GM21786 (cell line): ENCODE measurements at regions not wholly inside any gene's neighbourhood (a gene's known extent, or its start where the extent isn't known, plus 50 kb on each side); places are given as distances from the start of the nearest gene placed in this dataset.

Experiments
- ATAC-seq: cut with Tn5 transposase; IDR thresholded peaks from one replicate; pipeline ENCODE4 v1.9.1; 2021; ENCODE audit not compliant: unreplicated experiment

DNA sequence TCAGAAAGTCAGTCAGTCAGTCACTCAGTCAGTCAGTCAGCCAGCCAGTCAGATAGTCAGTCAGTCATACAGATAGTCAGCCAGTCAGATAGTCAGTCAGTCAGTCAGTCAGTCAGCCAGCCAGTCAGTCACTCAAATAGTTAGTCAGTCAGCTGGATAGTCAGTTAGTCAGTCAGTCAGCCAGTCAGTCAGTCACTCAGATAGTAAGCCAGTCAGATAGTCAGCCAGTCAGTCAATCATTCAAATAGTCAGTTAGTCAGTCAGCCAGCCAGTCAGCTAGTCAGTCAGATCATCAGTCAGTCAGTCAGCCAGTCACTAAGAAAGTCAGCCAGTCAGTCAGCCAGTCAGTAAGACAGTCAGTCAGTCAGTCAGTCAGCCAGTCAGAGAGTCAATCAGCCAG, 477.1 kb downstream of the AGTPBP1 start:
- ATAC-seq = no peak

DNA sequence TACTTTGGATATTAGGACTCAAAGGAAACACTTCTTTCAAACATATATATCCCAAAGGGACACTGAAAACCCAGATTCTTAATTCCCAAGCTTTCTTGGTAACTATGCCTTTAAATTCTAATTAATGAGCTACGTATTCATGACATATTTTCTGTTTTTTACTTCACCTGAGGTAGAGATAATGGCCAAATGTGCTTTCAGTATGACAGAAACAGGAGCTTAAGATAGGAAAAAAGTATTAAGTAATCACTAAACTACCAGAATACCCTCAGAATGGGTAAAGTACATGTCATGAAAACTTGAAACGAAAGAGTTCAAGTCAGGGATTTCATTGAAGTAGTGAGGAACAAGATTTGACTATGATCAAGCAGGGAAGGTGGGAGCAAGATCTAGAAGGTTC, 478.5 kb downstream of the AGTPBP1 start:
- ATAC-seq = no peak

DNA sequence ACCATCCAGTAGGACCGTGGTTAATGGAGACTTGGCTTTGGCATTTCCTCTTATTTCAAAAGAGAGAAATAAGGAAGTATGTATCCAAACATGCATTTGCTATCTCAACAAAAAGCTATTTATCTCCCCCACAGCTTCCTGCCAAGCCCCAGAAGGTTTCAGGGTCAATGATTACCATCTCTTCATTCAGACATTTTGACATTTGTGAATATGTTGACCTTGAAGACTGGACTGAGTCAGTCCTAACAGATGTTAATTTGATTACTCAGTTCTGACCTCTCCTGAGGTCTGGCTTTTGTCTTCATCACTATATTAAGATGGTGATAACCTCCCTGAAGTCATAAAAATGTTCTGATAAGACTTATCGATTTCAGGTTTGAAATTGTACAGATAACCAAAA, 479.4 kb downstream of the AGTPBP1 start:
- no peak for ATAC-seq

DNA sequence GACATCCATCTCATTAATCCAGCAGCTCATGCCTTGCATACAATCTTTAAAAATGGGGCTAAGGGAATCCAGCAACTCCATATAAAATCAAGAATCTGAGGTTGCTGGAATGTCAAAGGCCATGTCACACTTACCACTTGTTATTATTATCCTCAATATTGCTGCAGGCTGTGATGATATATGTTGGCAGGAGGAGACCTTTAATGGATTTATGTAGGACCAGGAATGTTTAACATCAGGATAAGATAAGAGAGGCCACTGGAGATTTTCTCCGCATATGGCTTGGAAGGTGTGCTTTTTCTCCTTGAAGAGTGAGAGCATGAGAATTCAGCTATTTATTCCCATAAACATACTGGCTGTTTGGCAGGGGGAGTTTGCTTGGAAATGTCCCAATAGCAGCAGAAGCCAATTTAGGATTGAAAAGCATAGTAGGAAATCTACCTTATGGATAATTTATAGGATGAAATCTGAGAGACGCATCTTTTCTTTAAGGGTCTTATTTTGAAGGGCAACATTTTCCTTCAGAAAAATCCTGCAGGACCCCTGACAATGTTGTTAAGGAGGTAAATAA, 481.4 kb downstream of the AGTPBP1 start:
- ATAC-seq = no peak

DNA sequence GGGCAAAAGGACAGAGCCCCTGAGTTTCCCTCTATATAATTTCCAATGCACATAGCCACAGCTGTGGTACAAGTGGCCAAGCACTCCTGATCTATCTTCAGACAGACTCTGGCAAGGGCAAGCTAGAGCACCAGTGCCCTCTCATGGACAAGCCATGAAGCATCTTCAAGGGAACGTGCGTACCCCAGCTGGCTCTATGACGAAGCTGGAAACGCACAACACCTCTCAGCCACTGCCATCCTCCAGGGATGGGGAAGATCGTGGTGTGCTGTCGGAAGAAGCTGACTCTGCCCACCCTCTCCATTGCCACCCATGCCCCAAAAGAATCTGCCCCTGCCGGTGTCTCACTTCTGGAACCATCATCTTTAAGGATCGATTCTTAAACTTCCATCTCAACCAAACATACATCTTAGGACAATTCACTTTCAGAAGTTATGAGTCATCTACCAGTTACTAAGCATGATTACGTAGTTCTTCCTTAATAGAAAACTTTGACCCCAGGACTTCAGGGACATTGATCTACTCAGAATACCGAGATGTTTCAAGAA, 482.9 kb downstream of the AGTPBP1 start:
- peak; percentile 58 for ATAC-seq

DNA sequence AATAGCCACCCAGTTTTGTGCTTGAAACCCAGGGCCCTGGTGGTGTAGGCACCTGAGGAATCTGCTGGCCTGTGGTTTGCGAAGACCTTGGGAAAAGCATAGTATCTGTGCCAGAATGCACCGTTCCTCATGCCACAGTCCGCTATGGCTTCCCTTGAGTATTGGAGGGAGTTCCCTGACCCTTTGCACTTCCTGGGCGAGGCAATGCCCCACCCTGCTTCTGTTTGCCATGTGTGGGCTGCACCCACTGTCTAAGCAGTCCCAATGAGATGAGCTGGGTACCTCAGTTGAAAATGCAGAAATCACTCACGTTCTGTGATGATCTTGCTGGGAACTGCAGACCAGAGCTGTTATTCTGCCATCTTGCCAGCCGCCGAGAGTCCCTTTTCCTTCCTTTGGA, 483.5 kb downstream of the AGTPBP1 start:
- no peak for ATAC-seq

DNA sequence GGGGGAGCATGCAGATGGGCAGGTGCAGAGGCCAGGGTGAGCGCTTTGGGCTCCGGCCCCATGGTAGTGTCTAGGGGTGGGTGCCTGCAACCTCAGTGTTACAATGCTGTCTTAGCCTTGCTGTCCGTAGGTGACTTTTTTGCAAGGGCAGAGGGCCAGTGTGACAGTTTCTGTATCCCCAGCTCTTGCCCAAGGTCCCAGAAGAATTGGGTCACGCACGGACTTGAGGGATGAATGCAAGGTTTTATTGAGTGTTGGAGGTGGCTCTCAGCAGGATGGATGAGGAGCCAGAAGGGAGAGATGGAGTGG, 492.5 kb downstream of the AGTPBP1 start:
- no peak for ATAC-seq

DNA sequence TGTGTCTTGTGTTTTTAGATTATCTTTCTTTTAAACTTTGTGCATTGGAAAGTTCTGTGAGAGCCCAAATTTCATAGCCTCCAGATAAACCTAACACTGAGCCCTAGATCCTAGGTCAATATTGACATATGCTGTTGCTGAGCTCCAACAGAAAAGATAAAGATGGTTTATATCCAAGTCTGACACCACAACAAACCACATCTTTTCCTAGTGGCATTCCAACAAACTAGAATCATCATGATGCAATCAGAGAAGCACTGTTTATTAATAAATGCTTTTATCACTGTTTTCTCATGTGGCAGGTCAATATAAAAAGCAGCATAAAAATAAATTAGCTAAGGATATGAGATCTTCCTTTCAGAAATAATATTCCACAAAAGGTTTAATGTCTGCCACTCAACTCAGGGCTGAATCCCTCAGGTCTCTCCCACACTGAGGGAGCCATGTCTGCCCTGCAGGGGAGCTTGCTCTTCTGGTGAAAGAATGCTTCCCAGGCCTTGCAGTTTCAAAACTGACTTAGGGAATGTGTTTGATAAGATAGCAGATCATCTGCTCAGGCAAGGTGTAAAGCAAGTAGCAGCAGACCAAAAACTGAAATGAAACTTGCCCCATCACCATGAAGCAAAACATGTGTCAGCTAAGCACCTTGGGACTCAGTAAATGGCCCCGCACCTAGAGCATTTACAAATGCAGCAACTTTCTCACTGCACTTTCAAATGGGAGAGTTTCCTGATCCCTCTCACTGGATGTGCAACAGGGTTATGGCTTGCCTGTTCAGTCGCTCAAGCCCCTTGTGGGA, 493.0 kb downstream of the AGTPBP1 start:
- no peak for ATAC-seq

DNA sequence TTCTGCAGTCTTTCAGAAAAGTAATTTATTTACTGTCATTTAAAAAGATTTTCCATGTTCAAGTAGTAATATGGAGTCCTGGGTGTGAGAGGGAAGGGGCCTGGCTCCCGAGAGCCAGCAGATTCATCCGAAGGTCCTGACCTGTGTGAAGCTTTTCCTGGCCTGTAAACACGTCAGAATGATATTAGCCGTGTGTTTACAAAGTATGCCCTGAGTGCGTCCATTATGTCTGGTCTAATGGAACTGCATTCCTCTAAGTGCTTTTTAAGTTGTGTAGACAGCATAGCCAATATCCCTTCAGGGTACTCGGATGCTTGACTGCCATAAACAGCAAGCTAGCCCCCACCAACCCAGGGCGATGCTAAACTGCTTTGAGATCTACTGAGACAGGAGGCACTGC, 495.2 kb downstream of the AGTPBP1 start:
- ATAC-seq = no peak

DNA sequence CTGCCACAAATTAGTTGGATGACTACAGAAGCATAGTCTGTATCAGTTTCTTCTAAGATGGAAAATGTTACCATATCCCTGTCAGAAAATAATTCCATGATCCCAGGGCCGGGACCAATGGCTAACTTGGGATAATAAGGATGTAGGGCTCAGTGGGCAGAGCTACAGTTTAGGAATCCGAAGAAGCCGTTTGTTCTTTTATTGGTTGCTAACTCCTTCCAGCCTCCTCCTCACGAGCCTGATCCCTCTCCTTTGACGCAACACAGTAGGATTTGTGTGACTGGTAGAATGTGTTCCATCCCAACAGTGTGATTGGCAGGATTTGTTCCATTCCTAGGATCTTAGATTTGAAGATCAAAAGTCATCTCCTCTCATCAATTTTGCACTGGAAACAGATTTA, 496.9 kb downstream of the AGTPBP1 start:
- ATAC-seq = no peak

DNA sequence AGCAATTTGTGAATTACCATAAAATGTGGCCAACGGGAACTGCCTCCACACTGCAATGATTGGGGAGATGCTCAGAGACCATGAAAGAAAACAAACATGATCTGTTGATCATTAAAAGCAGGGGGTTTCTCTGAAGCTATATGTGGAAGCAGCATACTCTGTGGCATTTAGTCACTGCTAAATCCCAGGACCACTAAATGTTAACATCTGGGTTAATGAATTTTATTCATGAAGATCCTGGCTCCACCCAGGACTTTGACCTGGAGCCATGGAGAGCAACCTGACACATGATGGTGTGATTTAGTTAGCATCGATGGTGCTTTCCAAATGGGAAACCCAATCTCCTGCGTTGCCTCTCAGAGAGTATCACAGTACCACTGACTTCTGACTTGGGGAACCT, 497.8 kb downstream of the AGTPBP1 start:
- ATAC-seq = no peak

DNA sequence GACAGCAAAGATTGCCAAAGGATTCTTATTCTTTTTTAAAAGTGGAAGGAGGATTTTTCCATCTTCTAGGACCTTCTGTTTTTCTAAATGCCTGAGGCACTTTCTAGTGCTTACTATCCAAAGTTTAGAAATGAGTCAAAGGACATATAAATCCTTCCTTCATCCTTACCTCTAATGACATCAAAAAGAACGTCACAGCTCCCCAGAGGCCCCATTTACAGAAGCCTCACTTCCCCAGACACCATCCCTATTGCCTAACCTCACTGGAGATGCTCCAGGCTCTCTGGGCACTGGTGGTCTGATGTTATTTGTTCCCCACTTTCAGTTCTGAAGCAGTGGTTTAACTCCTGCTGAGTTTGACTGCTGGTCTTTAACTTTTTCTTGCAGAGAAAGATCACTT, 504.3 kb downstream of the AGTPBP1 start:
- ATAC-seq = no peak

DNA sequence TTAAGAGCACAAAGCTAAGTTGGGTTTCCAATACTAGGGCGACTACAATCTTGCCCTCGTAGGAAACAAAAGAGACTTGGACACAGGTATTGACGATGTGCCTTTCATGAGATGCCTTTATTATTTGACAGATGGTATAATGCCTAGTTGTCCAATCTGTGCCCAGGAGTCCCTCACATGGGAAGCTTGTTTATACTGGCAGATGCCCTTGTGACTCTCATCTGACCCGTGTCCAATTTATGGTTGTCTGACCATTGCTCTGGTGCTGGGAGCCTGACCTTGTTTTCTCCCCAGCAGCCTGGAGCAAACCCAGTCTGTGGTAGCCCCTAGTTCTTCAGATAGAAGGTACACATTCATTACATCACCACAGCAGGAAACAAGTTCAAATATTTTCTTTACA, 511.7 kb downstream of the AGTPBP1 start:
- ATAC-seq = no peak

DNA sequence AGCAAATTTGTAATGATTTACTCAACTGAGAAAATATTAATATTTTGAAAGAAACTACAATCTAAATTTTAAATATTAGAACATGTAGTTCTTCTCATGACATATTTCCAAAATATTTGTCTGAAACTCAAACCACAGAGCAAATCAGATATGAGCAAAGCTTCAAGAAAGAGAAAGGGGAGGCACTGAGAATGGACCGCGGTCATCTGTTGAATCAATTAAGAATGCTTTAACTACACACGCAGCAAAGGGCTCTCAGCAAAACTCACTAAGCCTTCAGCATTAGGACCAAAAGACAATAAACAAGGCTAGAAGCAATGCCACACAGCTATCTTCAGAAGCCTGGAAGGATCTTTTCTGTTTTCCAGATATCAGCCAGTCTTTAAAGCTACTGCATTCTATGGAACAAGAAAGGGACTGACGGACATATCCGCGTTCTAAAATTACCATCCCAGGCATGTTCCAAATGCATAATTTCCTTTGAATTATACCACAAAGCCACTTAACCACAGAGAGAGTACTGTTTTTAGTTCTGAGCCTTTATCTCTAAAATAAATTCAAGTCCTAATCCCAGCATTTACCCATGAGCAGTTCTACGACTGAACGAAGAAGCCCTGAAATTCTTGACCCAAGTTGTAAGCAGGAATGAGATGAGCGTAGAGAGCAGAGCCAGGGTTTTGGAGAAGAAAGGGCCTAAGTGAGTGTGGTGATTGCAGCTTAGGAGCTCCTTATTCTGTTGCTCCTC, 513.5 kb downstream of the AGTPBP1 start:
- no peak for ATAC-seq

DNA sequence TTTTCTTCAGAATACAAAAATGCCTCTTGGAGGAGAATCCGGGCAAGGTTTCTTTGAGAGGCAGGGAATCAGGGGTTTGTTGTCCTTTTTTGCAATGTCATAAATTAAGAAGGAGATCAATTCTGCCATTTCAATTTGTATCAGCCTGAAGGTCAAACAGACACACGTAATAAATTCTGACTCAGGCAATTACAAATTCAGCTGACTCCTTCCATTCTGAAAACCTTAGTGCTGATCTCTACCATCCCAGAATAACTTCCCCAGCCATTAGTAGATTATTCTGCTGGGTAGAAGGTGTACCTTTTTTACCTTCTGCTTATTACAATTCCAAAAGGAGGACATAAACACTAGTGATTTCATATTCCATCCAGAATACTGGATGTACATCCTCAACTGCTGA, 516.6 kb downstream of the AGTPBP1 start:
- ATAC-seq = no peak

DNA sequence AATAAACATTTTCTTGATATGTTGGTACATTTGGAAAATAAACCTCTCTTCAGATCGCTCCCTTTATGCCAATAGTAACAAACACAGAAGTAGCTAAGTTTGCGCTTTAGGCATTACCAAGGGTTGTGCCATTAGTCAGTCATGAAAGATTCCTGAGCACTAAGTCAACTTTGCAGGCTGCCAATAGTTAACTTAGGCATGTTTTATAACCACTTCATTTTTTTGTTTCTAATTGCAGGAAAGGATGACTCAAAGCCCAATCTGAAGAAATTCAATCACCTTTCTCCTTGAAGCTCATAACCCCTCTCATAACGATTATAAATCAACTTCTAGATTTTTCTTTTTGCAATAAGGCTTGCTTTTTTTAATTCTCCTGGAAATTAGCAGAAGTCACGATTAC, 517.0 kb downstream of the AGTPBP1 start:
- no peak for ATAC-seq

DNA sequence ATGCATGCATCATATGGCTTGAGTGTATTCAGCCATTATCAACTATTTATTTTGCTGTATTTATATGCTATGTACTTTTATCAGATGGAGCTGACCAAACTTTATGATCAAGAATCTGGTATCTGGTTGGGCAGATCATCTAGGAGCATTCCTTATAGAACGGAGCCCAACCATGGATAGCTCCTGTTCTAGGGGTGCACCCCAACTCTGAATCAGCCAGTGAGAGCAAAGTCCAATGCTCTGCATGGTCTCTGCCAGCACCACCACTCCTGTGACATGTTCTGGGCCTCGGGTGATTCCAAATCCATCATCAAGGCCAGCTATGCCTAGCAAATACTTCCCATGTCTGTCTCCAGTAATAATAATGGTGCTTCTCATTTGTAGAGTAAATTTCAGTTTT, 517.5 kb downstream of the AGTPBP1 start:
- ATAC-seq = no peak

DNA sequence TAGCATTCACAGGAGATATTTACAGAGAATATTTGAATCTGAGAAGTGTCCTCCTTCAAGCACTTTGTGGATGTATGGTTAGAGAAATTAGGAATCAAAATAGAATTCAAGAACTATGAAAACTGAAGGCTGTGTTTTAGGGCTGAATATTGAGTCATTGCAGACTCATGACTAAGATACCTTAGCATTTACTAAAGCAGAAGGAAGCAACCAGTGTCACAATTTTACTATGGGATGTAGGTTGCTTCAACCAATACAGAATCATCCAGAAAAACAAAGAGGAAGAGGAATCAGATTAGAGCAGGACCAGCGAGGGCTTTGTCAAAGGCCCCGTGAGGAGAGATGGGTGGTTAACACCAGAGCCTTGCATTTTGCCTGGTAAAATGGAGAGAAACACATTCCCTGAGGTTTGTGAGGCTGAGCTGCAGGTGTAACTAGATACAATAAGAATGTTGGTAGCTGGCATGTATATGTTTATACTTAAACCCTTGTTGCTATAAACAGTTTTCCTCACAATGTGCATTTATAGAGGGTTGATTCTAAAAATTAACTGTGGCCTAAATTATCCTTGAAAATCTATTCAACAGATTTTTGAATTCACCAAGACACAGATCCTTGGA, 518.1 kb downstream of the AGTPBP1 start:
- ATAC-seq = no peak

DNA sequence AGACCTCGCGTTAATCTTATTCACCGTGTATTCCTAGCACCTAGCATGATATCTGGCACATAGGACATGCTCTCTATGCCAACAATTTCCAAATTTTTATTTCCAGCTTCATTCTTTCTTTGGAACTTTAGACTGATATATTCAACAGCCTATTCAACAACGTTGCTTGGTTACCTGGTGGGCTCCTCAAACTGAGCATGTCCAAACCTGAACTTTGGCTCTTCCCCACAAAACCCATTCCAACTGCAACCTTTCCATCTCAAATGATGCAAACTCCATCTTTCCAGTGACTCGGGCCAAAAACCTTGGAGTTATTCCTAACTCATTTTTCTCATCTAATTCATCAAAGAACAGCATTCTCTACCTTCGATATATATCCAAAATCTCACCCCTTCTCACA, 525.2 kb downstream of the AGTPBP1 start:
- ATAC-seq = no peak

DNA sequence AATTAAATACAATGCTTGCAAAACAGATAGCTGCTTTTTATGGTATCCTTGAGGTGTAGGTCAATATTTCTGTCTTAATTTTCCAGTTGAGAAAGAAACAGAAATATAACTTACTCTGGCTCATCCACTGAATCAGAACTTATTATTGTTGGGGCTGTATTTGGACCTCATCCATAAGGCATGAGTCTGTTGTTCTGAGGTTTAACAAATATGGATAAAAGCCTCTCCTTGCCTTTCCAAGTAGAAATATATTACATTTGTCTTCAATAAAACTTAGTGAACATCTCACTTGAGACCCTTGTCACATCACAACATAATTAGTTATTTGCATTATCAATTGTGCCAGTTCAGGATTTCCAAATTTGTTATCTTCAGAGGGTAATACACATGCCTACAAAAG, 525.8 kb downstream of the AGTPBP1 start:
- no peak for ATAC-seq

DNA sequence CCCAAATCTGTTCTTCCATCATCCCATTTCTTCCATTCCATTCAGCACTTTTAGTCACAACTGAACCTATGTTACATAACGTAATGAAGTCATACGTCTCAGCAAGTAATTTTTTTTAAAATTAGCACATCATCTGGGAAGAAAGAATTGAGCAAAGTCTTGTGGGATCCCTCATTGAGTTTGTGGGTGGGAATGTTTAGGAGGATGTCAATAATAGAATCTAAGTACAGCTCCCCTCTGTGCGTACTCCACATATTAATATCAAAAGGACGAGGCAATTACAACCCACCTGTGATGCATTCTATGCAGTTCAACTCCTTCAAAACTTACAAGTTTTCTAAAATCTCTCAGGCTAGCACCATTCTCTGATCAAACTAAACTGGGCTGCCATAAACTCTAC, 526.3 kb downstream of the AGTPBP1 start:
- ATAC-seq = no peak
